Activated CD4-positive, alpha-beta T cell treated with anti-CD3 and anti-CD28 coated beads, Interleukin-10, Interleukin-2, amounts not matched to agents 100 ng/mL and 50 ng/mL, durations not matched to agents 16 hours and 8 hours (primary cell): ENCODE measurements at regions not wholly inside any gene's neighbourhood (a gene's known extent, or its start where the extent isn't known, plus 50 kb on each side); places are given as distances from the start of the nearest gene placed in this dataset.

Experiments used
- DNase-seq: peaks from one replicate; pipeline ENCODE4 v3.0.0-alpha.2; 2020

- no peak for DNase-seq
Observed at GRCh38 chr2:41498781-41499180, 549.0 kb upstream of the PKDCC start.

- DNase-seq: no peak
Observed at GRCh38 chr2:41500895-41501294, 546.9 kb upstream of the PKDCC start.

DNA sequence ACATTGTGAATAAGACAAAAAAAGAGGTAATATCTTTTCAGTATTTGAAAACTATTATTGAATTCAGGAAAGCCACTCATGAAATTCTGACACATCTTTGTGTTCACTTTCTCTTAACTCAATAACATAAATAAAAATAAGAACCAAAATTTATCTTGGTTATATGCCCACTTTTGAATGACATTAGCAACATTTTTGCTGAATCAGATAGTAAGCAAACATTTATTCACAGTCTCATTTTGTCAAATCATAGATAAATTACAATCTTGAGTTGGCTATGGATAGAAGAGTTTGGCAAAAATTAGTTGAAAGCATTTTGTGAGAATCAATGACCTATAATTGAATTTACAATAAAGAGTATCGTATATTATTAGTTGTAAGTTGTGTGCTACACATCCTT is 545.1 kb upstream of the PKDCC start:
- DNase-seq: no peak

DNA sequence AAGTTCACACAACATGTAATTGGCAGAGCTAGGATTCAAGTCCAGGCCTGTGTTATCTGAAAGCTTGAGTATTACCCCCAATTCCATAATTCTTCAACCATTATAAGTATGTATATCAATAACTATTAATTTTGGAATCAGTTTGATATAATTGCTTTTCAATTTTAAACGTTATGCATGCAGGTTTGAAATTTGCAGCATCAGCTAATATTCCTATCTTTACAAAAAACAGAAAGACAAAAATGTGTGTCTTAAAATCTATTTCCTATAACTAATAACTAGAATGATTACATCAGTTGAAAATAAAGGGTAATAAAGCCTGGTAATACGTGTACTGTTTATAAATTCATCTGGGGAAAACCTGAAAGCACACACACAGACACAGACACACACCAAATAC is 543.3 kb upstream of the PKDCC start:
- no peak for DNase-seq

DNA sequence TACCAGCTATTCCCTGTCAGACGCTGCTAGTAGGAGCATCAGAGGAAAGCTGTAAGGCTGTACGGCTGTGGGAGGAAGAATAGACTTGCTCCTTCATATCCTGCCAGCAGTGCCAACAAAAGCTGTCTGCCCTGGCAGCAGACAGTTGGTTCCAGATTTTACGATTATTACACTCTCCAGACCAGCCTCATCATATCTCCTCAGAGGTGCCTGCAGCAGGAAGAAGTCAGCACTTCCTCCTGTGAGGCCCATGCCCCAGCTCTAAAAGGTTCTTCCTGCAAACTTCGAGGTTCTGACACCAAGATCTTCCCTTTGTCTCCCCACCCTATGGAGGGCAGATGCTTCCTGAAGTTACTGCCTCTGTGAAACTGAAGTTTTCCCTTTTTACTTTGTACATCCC is 537.7 kb upstream of the PKDCC start:
- no peak for DNase-seq

DNA sequence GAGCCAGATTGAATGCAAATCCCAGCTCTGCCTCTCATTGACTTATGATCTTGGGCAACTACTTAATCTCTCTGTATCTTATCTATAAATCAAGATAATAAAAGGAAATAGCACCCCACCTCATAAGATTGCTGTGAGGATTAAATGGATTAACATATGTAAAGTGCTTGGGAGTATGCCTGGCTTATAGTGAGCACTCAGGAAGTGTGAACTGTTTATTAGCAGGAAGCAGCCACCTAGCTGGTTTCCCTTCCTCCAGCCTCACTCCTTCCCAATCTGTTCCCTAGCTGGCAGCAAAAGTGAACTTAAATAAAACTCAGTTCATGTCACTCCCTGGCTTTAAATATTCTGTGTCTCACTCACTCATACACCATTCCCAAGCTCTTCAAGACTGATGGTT is 526.6 kb upstream of the PKDCC start:
- no peak for DNase-seq

GRCh38 chr2:41527525-41528323 is 520.1 kb upstream of the PKDCC start:
- DNase-seq: no peak

GRCh38 chr2:41535575-41535974 is 512.2 kb upstream of the PKDCC start:
- no peak for DNase-seq

GRCh38 chr2:41540272-41540998 is 507.4 kb upstream of the PKDCC start:
- DNase-seq: no peak

GRCh38 chr2:41543726-41544125 is 504.1 kb upstream of the PKDCC start:
- DNase-seq: no peak

DNA sequence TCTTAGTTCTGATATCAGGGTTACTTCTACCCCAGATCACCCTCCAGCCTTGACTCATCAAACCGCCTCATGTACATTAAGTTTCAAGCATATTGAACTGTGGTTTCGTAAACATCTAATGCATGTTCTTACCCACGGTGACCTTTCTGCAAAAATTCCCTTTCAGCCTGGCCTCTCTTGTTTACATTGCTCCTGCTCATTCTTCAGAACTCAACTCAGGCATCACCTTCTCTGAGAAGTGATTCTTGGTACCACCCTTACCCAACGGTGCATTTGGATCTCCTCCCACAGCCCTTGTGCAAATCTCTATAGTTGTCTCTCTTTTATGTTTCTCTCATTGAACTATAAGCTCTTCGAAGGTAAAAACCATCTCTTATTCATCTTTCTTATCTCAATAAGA is 503.1 kb upstream of the PKDCC start:
- no peak for DNase-seq

- DNase-seq: no peak
Observed at GRCh38 chr2:41546031-41546430, 501.8 kb upstream of the PKDCC start.

- DNase-seq: no peak
Observed at GRCh38 chr2:41568648-41569047, 479.2 kb upstream of the PKDCC start.

DNA sequence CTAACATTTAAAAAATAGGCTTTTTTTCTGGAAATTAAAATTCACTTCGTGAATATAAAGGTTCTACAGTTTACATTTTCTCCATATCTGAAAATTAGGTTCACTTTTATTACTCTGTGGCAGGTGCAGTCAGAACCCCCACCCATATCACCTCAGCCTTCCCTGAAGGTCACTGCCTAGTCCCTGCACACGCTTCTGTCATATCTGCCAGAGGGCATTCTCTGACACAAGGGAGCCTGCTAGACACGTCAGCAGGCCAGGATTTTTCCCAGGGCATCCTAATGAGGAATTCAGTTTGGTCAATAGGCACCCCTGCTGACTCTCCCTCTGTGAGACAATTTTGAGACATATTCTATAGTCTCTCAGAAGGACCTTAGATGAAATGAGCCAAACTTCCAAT is 475.7 kb upstream of the PKDCC start:
- no peak for DNase-seq

GRCh38 chr2:41576423-41576822 is 471.4 kb upstream of the PKDCC start:
- DNase-seq: no peak

- DNase-seq: no peak
Observed at GRCh38 chr2:41579806-41580205, 468.0 kb upstream of the PKDCC start.

DNA sequence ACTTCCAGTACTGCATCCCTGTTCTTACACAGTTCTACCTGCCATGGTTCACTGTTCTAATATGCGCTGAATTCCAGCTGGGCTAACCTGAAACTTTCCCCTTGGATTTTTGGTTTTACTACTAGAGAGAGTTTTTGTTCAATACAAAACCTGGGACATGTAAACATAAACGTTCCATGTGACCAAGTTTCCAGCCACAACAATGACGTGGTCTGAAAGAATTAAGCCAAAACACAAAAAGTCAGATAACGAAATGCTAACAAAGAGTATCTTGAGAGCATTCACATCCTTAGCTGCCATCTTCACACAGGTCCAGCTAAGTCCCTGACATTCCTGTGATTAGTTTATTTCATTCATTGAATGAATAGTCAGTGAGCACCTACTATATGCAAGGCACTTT is 467.0 kb upstream of the PKDCC start:
- DNase-seq: no peak

DNA sequence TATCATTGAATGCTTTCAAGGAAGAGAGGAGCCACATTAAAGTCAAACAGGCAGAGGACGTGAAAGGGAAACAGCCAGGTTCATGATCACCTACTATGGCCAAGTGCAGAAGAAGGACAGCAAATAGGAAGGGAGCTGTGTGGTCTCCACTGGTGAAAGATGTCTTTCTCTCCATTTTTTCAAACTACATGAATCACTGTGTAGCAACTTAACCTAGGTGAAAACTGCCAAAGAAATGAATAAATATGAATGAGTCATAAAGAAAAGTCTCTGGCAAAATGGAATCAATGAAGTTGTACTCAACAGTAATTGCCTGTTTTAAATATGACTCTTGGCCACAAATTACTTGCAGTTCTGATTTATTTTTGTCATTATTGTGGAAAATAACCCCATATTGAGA is 452.6 kb upstream of the PKDCC start:
- DNase-seq: no peak

- DNase-seq: no peak
Observed at GRCh38 chr2:41597680-41598079, 450.1 kb upstream of the PKDCC start.

DNA sequence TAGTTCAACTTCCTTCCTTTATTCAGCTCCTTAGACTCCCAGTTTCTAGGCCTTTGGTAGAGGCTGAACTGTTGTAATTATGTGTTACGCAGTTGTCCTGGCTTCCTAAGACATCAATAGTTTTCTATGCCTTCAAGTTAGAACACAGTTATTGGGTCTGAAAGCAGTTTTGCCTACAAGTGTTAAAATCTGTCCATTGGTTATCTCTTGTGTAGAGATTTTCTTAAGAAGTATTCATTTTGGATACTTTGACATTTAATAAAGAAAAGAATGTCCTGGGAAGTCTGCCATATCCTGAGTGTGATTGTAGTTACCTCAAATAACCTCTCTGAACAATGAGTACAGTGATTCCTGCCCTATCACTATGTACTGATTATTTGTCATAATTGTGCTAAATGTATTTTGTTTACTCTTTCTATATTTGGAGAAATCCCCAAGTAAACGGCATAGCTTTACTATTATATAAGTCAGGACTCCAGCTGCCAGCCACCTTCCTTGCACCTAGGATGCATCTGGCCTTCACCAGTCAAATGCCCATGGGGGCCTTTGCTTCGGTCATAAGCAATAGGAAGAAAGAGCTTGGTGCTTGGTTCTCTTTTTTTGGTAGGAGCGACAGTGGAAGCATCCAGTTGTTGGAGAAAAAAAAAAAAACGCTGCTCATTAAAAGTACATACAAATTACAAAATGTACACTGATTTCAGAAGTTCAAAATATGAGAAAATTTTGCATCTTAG is 449.5 kb upstream of the PKDCC start:
- no peak for DNase-seq

DNA sequence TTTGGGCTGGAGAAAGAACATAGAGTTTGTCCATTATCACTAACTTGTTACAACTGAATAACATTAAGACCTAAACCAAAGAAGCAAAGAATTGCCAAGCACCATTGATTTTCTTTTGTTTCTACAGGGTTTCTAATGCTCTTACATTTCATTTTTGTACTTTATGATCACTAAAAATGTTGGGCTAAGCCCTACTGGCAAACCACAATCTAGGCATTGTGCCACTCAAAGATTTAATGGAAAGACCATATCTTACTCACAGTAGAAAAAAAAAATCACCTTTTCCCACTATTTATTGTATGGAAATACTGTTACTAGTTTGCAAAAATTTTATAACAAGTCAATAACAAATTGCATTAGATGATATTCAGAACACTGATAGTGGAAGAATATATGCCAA is 447.4 kb upstream of the PKDCC start:
- DNase-seq: no peak

- no peak for DNase-seq
Observed at GRCh38 chr2:41602341-41602740, 445.5 kb upstream of the PKDCC start.

- no peak for DNase-seq
Observed at GRCh38 chr2:41605311-41605710, 442.5 kb upstream of the PKDCC start.

- DNase-seq: no peak
Observed at GRCh38 chr2:41605914-41606313, 441.9 kb upstream of the PKDCC start.
